Erythroblast (primary cell): ENCODE measurements at regions not wholly inside any gene's neighbourhood (a gene's known extent, or its start where the extent isn't known, plus 50 kb on each side); places are given as distances from the start of the nearest gene placed in this dataset.
"Not testable (repeated sequence)": the region's sequence is repeated elsewhere in the genome, so short reads cannot be mapped to it uniquely, and the experiment has no call there.

Experiments
- DNase-seq, 2 experiments: peaks; one replicate each; lab custom pipeline; 2025; lab: John Stamatoyannopoulos, UW
- GATA1 ChIP-seq: IDR thresholded peaks from 2 replicates; pipeline ENCODE4 v1.6.1; 2011; ENCODE audit warnings: low read depth, mild to moderate bottlenecking, control low read depth, low read length, moderate library complexity
- POLR2A ChIP-seq: IDR thresholded peaks from 2 replicates; pipeline ENCODE4 v1.6.1; 2011; ENCODE audit warnings: mild to moderate bottlenecking, low read length

DNA sequence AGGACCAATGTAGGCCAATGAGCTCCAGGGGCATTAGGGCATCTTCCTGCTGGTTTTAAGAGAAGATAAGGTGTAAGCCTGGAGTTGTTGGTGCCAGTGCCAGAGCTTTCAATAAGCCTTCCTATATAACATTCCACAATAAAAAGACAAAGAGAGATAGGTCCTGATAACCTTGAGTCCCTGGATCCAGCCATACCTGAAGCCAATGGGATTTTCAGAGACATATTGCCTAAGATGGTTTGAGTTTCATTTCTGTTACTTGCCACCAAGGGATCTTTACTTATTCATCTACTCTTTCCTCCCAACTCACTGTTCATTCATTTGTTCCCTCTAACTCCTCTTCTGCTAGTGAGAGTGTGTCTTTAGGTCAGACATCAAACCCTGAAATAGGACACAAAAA, 68.8 kb upstream of the CAPZB start:
- TF ChIP-seq POLR2A (no peak), GATA1 (no peak)
- DNase-seq = no peak

DNA sequence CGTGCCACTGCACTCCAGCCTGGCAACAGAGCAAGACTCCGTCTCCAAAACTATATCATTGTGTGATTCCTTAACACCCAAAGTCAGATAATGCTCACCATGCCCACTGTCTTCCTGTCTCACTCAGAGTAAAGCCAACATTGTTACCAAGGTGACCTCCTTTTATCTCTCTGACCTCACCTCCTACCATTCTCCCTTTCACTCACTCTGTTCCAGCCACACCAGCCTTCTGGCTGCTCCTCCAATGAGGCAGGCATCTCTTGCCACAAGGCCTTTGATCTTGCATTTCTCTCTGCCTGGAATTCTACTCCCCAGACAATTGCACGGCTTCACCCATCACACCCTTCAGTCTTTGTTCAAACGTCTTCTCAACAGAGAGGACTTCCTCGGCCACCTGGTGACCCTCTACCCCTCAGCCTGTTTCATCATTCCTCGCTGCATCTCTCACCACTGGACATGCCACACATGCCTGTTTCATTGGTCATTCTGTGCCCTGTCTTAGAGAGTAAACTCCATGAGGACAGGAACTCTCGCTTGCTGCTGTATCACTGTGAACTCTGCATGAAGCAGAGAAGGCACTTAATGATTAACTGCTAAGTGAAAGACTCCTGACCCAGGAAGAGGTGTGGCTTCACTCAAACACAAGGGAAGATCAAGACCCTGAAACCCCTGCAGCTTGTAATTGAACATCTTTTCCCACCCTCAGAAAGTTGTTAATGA, 67.1 kb upstream of the CAPZB start:
- no peak for TF ChIP-seq POLR2A
- TF ChIP-seq GATA1 = no peak
- DNase-seq = no peak

DNA sequence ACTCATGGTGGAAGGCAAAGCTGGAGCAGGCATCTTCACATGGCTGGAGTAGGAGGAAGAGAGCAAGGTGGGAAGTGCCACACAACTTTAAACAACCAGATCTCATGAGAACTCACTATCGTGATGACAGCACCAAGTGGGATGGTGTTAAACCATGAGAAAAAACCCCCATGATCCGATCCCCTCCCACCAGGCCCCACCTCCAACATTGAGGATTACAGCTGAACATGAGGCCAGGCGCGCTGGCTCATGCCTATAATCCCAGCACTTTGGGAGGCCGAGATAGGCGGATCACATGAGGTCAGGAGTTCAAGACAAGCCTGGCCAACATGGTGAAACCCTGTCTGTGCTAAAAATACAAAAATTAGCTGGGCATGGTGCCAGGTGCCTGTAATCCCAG, 66.5 kb upstream of the CAPZB start:
- DNase-seq = not testable (repeated sequence)

DNA sequence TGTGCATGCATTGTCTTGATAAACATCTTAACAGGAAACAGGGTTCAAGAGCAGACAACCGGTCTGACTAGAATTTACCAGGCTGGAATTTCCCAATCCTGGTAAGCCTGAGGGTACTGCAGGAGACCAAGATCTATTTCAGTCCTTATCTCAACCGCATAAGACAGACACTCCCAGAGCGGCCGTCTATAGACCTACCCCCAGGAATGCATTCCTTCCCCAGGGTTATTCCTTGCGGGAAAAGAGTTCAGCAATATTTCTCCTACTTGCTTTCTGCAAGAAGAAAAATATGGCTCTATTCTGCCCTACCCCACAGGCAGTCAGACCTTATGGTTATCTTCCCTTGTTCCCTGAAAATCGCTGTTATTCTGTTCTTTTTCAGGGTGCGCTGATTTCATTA, 65.1 kb upstream of the CAPZB start:
- DNase-seq = not testable (repeated sequence)

DNA sequence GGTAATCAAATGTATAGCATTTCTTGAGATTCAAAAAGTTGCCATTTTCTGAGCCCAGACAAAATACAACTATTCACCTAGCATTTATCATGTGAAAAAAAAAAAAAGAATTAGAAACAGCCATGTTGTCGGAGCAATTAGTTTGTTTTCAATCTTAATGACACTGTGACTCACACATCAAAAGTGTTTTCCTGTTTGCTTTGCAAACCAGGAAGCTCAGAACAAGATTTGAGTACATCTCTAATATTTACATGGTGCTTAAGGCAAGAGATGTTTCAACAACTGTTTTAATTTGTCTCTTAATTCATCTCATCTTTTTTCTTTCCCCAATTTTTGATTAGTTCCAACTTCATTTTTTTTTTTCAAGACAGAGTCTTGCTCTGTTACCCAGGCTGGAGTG, 62.5 kb upstream of the CAPZB start:
- TF ChIP-seq POLR2A (no peak), GATA1 (no peak)
- no peak for DNase-seq

DNA sequence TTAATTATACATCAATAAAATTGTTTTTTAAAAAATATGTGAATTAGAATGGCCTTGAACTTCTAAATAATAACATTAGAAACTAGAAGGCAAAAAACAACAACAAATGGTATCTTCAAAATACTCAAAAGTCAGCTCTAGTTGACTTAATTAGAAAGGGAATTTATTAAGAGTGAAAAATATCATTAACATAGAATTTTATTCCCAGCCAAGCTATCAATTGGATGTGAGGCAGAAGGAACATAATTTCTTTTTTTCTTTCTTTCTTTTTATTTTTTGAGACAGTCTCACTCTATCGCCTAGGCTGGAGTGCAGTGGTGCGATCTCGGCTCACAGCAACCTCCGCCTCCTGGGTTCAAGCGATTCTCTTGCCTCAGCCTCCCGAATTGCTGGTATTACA, 51.2 kb upstream of the CAPZB start:
- TF ChIP-seq GATA1 = no peak
- TF ChIP-seq POLR2A = no peak
- no peak for DNase-seq

DNA sequence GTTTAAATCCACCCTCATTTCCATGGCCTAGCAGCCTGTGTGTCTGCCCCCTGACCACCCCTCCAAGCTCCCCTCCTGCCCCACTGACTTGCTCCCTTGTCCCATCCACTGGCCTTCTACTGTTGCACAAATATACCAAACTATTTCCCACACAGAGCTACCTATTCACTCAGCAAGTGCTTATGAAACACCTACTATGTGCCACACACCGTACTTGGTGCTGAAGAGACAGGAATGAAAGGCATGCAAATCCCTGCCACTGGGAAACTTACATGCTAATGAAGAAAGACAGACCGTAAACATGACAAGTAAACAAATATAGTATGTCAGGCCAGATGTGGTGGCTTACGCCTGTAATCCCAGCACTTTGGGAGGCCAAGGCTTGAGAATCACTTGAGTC, 49.9 kb upstream of the CAPZB start:
- TF ChIP-seq POLR2A (no peak), GATA1 (no peak)
- DNase-seq = no peak
